HG03108 (cell line): ENCODE measurements at regions not wholly inside any gene's neighbourhood (a gene's known extent, or its start where the extent isn't known, plus 50 kb on each side); places are given as distances from the start of the nearest gene placed in this dataset.

Experiments
- ATAC-seq: cut with Tn5 transposase; IDR thresholded peaks from one replicate; pipeline ENCODE4 v1.9.1; 2021; ENCODE audit warnings: moderate library complexity; ENCODE audit not compliant: unreplicated experiment

DNA sequence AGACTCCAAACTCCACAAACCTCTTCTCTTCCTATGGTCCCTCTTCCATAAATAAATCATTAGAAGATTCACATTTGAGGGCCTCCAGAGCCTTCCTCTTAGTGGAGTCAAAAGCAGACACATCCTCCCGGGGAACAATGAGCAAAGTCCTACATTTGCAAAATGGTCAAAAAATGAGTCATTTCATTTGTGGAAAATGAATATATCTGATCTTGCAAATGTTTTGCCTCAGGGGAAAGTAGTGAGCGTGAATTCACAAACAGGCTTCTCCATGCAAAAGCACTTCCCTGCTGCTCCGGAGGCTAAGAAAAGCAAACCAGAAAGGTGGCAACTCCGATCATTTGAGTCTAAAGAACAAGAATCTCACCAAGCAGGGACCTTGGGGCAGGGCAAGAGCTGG, 86.7 kb upstream of the IQSEC1 start:
- ATAC-seq = no peak

DNA sequence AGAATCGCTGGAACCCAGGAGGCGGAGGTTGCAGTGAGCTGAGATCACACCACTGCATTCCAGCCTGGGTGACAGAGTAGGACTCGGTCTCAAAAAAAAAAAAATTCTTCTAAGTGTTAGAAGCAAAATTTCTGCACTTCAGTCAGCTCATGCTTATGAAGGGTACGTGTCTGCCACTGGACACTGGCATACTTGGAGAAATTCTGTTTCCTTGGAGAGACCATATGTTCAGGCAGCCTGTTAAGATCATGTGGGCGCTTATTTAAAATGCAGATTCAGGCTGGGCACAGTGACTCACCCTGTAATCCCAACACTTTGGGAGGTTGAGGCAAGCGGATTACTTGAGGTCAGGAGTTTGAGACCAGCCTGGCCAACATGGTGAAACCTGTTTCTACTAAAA, 85.6 kb upstream of the IQSEC1 start:
- ATAC-seq = no peak

DNA sequence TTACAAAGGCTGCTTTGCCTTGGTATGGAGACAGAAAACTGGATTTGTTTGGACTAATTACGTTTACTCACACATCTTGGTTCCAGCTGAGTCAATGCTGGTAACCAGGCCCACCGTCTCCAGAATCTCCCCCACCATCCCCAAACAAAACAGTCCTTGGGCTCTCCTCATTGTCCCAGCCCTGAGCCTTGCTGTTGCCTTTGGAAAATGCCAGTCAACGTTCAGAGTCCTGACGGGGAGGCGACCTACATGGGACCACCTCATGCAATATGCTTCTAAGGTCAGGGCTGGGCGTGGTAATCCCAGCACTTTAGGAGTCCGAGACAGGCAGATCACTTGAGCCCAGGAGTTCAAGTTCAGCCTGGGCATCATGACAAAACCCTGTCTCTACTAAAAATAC, 85.2 kb upstream of the IQSEC1 start:
- no peak for ATAC-seq

DNA sequence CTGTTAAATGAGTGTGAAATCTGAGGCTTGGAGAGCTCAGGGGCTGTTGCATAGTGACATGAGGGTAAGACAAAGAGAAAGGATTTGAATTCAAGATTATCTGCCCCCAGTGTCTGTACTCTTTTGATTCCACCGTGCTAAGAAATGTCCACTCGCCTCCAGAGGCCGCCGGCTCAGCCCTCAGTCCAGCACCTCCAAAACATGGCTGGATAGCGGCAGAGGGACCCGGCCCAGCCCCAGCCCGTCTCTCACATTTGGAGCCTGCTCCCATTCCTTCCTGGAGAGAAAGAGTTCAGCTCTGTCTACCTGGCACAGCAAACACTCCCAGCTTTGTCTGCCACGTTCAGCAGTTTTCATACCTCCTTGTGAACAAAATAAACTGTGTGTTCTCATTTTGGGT, 84.8 kb upstream of the IQSEC1 start:
- no peak for ATAC-seq

DNA sequence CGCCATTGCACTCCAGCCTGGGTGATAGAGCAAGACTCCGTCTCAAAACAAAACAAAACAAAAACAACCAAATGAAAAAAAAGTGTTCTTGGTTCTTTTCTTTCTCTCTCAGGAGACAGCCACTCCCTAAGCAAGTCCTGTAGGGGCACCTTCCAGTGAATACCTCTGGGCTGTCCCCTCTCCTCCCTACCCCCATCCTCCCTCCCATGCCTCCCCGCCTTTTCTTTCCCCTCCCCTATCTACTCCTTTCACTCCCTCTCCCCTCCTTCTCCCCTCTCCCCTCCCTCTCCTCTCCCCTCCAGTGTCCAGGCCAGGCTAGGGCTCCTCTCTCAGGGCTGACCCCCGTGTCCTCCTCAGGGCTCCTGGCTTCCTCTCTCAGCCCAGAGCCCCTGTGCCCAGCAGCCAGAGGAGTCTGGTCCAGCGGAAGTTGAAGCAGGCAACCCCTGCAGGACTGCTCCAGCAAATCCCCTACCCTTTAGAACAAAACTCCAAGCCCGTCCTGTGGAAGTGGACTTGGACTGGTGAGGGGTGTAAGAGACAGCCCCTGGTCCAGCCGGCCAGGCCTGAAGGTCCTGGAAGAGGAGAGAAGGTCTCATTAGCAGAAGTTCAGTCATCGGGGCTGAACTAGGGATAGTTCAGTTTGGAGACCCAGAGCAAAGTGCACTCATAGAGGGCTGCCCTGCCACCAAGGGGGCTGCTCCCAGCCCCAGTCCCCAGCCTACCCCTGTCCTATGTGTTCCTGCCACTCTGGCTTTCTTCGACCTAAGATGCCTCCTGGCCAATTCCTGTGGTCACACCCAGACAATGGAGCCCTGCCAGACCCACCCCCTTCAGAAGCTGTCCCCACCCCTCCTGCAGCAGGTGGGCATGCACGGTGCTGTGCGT, 79.8 kb upstream of the IQSEC1 start:
- no peak for ATAC-seq

DNA sequence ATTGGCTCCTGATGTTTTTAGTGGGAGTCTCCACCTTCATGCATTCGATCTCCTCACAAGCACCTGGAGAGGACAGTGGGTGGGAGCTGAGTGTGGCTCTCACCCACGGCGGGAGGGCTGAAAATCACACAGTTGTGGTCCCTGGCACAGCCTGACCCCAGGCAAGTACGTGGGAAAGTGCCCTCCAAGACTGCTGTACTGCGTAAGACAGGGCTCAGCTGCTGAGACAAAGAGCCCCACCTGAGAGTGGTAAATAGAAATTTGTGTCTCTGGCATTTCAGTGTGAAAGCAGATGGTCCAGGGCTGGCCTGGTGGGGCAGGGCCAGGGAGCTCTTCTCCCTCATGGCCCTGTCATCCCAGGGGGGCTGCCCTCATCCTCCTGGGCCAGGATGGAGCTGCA, 77.4 kb upstream of the IQSEC1 start:
- no peak for ATAC-seq

DNA sequence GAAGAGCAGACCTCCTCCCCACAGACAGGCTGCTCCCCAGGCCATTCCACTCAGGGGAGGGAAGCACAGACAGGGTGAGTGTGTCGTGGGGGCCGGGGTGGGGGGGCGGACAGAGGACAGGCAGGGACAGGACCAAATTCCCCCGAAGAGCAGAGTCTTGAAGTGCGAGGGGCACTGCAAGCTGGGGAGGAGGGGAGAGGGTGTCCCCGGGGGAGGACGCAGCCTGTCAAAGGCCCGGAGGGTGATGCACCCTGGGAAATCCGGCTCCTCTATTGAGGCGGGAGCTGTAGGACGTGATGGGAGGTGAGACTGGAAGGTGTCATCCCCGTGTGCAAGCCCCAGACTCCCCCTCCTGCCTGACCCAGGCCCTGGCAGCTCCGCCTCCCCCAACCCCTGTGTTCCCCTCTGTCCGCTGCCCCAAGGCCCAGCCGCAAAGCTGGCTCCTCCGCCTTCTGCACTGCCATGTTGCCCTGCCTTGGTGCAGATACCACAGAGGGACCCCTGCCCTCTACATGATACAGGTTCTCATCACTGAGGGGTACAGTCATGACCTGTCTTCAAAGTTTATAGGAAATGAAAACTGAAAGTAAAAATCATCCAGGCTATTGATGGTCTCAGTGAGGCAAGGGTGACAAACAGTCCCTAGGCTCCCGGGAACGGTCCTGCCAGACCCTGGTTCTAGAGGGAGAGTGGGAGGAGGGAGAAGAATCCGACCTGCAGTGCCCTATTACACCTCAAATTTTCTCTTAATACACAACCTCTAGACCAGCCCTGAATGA, 76.3 kb upstream of the IQSEC1 start:
- no peak for ATAC-seq

DNA sequence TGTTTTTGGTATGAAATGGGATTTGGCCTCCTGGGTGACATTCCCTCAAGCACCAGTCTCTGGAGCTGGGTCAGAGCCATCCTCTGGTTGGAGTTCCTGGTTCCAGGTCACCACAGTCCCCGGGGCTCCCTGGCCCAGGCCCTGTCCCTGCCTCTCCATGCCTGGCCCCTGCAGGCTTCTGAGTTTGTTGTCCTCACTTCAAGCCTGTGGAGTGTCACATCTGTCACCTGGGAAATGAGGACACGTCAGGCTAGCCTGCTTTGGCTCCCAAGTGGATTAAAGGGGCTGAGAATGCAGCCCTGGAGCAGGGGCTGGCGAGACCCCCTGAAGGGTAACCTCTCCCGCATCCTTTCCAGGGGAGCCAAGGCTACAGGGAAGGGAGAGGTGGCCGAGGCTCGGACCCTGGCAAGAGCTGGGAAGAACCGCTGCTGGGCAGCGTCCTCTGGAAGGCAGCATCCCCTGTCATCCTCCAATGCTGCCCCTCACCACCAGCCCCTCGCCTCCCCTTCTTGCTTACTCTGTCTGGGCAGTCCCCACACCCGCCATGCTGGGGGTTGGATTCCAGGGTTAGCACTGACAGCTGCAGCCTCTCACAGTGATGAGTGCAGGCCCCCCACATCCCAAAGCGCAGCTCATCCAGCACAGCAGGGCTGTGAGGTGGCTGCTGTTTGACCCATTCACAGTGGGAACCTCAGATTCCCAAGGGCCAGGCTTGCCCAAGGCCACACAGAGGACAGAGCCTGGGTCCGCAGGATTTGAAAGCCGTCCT, 75.5 kb upstream of the IQSEC1 start:
- no peak for ATAC-seq

DNA sequence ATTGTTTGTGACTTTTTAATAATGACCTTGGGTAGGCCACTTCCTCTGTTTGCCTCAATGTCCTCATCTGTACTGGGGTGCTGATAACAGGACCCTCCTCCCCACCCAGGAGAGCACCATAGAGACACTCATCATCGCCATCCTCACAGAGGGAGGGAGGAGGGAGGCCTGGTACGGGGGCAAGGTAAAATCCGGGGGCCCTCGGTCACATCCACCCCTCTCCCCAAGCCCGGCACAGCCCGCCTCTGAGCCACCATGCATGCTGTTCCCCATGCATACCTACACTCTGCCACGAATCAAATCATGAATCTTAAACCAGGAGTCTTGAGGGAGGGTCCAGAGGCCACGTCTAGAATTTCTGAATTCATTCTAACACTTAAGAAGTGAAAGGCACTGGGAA, 74.9 kb upstream of the IQSEC1 start:
- ATAC-seq = no peak

DNA sequence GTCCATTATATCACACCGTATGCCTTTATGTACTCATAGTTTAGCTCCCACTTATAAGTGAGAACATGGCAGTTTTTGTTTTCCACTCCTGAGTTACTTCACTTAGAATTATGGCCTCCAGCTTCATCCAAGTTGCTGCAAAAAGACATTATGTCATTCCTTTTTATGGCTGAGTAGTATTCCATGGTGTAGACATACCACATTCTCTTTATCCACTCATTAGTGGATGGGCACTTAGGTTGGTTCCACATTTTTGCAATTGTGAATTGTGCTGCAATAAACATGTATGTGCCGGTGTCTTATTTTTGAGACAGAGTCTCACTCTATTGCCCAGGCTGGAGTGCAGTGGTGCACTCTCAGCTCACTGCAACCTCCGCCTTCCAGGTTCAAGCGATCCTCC, 74.1 kb upstream of the IQSEC1 start:
- ATAC-seq = no peak

DNA sequence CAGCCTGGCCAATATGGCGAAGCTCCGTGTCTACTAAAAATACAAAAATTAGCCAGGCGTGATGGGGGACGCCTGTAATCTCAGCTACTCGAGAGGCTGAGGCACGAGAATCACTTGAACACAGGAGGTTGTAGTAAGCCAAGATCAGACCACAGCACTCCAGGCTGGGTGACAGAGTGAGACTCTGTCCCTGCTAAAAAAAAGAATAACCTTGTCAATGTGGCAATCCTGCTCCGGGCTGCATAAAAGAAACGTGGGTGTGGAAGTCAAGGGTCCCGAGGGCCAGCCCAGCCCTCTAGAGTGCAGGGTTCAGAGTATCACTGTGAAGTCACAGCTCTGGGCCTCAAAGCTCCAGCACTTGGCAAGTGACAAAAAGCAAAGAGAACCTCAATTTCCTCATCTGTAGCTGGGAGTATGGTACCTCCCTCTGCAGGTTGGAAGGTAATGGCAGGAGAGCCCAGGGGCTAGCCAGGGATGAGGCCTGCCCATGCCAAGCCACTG, 73.5 kb upstream of the IQSEC1 start:
- no peak for ATAC-seq

DNA sequence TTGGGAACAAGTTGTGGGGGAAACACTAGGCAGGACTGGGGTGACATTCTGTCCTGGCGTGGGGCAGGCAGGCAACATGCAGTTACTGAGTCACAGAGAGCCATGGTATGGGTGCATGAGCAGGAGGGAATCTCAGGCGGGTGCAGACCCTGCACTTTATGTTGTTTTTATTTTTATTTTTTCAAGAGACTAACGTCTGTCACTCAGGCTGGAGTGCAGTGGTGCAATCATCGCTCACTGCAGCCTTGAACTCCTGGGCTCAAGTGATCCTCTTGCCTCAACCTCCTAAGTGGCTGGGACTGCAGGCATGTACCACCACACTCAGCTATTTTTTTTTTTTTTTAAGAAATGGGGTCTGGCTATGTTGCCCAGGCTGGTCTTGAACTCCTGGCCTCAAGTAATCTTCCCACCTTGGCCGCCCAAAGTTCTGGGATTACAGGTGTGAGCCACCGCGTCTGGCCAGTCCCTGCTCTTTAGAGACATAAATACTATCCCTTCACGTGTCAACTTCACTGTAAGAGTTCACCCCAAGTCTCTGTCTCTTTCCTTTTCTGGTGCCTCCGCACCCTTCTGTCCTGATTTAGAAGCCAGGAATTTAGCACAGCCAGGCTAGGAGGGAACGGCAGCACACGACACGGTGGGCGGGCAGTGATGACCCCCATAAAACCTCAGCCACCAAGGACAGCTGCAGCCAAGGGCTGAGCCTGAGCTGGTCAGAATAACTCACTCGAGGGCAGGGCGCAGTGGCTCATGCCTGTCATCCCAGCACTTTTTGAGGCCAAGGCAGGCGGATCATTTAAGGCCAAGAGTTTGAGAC, 72.8 kb upstream of the IQSEC1 start:
- no peak for ATAC-seq

DNA sequence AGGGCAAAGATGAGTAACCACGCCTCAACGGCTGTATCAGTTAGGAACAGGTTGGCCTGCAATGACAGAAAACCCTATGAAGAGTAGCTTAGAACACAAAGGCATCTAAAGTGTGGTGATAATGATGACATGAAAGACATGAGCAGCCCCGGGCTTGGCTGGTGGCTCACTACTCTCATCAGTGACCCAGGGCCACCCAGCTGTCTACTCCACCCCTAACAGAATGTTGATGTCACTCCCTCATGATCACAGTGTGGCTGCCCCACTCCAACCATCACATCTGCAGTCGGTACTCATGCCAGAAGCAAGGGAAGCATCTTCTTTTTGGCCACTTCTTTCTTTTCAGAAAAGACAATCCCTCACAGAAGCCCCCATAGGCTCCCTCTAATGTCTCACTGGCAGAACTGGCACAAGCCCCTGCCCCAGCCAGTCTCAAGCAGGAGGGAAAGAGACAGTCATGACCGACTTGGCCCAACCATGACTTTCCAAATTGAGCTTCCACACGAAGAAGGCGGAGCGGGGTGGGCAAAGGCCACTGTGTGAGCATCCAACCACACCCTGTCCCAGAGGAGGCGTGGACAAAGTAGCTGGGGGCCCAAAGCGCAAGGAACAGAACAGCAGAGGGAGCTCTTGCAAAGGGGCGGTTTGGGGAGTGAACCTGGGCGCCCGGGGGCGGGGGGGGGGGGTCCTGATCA, 72.0 kb upstream of the IQSEC1 start:
- no peak for ATAC-seq

DNA sequence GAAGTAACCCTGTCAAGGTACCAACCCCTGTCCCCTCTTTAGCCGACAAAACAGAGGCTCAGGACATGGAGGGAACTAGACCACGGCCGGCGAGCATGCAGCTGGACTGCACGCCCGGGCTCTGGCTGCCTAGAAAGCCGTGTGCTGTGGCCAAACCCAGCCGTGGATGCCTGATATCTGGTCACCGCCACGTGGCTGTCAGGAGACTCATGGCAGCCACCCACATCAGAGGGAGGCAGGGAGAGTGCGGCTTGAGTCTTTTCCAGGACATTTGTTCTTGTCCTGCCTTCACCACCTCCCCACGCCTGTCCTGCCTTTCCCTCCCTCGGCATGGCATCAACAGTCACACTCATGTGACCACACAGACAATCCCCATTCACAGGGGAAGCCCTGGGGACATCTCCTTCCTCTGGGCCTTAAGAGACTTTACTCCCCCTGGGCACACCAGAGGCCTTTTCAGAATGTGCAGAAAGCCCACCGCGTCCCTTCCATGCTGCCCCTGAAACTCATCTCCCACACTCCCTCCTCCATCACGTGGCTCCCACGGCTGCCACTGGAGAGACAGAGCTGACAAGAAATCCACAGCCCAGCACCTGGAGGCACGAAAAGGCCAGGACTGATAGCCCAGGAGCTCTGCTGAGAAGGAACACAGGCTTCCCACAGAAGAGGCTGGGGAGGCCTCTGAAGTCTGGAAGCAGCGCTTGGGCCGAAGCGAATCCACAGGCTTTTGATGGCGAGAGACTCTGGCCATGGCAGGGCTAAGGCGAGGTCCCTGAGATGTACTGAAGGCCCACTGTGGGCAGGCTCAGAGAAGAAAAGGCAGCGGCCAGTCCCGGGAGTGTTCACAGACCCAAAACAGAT, 71.2 kb upstream of the IQSEC1 start:
- no peak for ATAC-seq

DNA sequence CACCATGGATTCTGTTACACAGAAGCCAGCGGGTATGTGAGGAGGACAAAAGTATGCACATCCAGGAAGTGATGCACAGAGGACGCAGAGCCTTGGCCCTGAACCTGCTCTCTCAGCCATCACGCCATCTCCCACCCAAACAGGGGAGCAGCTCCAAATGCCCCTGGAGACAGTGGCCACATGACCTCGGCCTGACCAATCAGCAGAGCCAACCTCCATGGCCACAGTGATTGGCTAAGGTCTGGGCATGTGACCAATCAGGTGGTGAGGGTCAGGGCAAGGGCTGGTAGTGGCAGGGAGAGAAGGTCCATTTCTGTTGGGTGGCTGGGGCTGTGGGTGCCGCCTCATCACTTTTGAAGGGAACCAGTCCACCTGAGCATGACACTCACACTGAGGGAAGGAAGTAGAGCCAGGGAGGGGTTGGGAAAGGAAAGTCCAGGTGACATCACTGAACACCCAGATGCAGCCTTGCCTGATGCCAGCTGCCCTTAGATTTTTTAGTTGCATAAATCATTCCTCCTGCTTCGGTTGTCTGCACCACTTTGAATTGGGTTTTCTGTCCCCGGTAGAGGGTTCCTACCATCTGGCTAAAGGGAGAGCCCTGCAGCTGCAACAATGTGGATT, 70.3 kb upstream of the IQSEC1 start:
- no peak for ATAC-seq

DNA sequence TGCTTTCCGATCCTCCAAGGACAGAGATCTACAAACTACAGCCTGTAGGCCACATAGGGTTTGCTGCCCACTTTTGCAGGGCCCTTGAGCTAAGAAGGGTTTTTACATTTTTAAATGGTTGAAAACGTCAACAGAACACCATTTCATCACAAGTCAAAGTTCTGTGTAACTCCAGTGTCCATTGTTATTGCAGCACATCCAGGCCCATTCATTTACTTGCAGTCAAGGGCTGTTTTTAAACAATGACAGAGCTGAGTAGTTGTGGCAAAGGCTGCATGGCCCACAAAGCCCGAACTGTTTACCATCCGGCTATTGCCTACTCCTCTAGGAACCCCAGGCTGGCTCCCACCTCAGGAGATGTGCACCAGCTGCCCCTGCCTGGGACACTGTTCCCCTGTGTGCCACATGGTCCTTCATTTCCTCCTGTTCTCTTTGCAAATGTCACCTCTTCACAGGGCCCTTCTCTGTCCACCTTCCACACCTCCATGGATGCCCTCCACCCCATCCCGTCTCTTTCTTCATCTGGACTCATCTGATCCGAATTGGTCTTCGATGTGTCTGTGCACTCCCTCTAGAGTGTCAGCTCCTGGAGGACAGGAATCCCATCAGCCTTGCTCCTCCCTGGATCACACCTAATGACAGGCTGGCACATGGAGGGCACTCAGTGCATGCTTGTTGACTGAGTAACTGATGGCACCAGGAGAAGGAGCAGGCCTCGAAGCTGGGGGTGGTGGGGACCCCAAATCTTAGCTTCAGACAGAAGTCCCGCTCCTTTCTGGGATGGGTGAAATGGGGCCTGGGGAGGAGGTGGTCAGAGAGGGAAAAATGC, 69.5 kb upstream of the IQSEC1 start:
- no peak for ATAC-seq

DNA sequence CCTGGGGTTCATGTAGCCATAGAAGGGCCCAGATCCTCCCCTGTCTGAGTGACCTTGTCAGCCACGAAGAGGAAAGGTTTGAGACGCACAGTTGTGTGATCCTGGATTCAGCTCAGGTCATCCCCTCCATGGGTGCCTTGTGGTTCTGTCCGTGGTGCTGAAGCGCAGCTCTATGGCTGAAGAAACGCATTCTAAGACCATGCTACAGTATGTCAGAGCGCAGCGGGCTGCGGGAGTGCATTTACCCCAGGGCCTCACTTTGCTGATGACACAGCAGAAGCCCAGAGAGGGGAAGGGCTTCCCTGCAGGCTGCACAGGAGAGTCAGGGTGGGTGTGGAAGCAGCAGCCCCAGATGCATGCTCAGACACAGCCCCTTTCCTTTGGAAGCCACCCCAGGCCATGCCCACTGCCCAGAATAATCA, 68.8 kb upstream of the IQSEC1 start:
- no peak for ATAC-seq

DNA sequence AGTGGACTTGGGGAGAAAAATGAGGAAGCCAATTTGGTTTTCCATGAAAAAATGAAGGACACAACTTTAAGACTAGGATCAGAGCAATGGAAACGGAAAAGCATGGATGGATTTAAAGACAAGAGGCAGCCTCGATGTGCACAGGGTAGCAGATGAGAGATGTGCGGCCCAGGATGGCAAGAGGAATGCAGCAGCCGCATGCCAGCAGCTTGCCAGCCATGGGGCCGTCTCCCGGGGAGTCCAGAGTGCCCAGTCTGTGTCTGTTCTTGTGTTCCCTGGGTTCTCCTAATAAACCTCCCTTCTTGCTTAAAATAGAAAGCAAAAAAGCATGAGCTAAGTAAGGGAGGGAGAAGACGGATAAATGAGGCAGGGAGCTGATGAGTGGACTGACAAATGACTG, 68.0 kb upstream of the IQSEC1 start:
- no peak for ATAC-seq
